HG02970 (cell line): ENCODE measurements at regions not wholly inside any gene's neighbourhood (a gene's known extent, or its start where the extent isn't known, plus 50 kb on each side); places are given as distances from the start of the nearest gene placed in this dataset.

Experiments
- ATAC-seq: cut with Tn5 transposase; IDR thresholded peaks from one replicate; pipeline ENCODE4 v1.9.1; 2021; ENCODE audit warnings: mild to moderate bottlenecking, moderate library complexity, moderate number of reproducible peaks; ENCODE audit not compliant: unreplicated experiment, low FRiP score

- ATAC-seq = no peak
Observed at GRCh38 chr1:81635816-81636215, 164.9 kb upstream of the ADGRL2 start.

GRCh38 chr1:81634294-81634693 lies 166.4 kb upstream of the ADGRL2 start:
- ATAC-seq = no peak

DNA sequence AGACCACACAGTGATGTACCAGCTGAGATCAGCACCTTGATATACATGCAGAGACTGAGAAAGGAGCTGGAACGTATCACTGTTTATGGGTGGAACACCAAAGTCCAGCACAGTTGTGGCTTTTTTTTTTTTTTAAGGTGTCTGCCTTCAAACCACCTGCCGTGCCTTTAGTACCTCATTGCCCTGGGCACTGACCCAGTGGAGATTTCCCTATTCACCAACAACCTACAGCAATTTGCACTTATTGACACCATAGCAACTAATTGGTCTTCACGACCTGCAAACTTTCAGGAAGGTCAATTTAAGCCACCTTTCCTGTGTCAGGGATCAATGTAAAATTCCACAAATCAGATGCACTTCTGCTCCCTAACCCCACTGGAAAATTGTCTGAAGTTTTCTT lies 181.6 kb upstream of the ADGRL2 start:
- no peak for ATAC-seq

GRCh38 chr1:81618376-81618775 lies 182.4 kb upstream of the ADGRL2 start:
- ATAC-seq = no peak

DNA sequence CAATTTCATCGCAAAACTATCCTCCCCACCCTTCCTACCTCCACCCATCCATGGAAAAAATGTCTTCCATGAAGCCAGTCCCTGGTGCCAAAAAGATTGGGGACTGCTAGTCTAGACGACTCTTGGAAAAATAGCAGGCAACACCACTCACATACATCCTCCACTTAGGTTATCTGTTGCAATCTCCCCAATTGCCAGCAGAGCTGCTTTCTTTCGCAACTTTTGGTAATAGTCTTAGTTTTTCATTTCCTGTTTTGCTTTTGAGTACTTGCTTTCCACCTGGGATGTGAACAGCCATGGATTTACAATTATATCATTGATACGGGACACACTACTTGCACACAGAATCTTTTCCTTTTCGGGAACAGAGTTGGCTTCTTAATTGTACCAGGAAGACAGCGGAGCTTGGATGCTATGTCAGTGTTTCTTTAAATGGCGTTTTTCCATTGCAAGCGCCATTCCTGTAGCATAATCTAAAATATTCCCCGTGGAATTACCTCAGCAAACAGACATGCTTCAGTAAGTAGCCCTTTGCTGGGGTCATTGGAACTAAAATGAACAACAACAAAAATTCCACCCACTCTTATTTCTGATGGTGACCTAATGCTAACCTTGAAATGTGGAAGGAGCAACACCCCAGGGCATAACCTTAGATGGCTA lies 183.3 kb upstream of the ADGRL2 start:
- ATAC-seq = no peak

GRCh38 chr1:81613803-81614202 lies 186.9 kb upstream of the ADGRL2 start:
- no peak for ATAC-seq

DNA sequence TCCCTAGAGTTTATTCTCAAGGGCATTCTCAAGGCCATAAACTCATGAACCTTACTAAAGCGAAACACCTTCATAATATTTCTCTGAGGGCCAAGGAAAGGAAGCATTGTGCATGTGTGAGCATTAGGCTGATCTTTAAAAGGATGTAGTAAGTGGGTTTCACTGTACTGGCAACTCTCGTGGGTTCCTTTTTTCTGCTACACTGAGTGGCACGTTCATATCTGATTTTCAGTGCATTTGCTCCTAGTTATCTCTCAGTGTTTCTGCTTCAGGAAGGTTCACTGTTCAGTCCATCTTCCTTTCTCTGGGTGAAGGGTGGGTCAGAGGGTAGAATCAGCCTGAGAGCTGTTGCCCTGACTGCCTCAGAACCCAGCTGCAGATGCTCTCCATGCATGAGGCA lies 192.8 kb upstream of the ADGRL2 start:
- no peak for ATAC-seq

DNA sequence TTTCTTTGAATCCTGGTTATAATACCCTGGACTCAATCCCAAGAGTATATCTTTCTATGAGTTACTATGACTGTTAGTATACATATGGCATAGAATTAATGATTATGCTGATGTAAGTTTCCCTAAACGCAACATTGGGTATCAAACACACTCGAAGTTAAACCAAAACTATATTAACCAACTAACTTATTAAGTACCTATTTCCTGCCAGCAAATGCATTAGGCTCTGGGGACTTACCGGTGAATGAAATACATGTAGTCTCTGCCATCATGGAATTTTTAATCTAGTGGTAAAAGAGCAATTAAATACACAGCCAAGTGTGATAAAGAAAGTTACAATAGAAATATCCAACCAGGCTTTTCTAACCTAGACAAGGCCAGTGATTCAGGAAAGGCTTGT lies 193.6 kb upstream of the ADGRL2 start:
- ATAC-seq = no peak

GRCh38 chr1:81606656-81607055 lies 194.1 kb upstream of the ADGRL2 start:
- no peak for ATAC-seq

DNA sequence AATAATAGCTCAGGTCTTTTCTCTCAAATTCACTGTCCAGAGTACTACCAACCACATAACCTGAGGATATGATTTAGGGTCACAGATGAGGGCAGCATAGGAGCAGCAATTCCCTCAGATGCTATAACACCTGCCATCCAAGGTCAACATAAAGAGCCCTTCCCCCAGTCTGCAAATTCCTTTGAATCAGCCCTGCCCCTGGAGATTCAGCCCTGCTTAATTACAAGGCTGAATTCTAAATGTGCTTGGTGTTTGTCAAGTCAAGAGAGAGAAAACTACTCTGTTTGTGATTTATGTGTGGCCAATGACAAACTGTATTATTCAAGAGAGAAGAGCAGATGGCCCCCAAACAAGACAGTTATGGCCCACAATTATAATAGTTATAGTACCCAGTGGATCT lies 195.7 kb upstream of the ADGRL2 start:
- no peak for ATAC-seq

DNA sequence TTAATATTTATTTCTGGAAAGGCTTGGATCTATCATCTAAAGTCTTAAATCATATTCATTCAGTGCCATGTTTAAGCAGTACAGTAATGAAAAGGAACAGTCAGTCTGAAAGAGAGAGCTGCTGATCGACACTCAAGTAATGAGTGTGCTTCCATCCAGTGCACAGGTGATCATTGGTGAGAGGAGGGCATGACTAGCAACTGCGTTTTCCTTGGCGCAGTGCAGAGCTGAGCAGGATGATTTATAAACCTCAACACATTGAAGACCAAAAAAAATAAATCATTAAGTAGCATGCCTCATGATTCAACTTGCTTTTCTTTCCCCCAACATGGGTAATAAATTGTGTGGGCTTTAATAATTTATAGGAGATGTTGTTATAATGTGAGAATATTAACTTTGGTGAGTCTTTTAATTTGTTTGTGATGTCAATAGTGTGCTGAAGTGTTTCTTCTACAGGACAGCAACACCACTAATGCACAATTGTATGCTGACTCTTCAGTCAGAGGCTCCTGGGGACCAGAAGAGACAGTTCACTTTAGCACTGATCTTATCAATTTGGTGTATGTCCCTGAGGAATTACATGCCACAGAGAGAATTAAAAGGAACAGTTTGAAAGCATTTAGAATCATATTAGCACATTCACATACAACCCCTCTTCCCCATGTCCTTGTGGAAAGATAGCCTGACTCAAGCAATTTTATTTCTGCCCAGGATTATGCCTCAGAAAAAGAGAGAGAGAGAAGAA lies 199.7 kb upstream of the ADGRL2 start:
- no peak for ATAC-seq

DNA sequence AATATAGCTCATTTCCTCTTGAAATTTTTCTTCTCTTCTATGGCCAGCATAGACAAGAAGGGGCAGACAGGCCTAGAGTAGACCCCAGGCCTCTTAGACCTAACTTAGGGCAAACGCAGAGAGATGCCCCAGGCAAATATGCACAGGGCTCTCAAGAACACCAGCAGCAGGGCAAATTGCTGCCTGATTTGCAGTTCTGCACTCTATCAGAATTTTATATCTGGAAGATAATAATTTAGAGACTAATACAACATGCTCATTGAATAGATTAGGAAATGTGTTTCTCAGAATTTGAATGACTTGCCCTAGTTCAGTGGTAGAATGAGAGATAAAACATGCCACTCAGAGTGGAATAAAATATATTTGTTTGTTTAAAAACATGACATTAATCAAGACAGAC lies 200.4 kb upstream of the ADGRL2 start:
- no peak for ATAC-seq

DNA sequence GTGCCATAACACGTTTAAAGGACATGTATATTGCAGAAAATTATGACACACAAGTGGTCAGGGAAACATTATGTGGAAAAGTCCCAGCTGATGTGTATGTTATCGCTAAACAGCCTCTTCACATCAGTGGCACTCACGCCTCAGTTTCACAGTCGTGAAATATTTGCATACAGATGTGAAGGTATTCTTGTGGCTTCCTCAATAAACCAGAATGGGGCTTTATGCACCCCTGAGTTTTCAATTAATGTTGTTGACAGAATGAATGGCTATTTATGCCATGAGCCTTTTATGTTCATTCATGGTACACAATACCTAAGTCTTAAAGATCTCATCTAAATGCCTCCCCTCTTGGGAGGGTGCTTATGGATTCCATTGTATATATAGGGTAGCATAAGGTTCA lies 202.1 kb upstream of the ADGRL2 start:
- no peak for ATAC-seq

GRCh38 chr1:81597720-81598426 lies 202.9 kb upstream of the ADGRL2 start:
- ATAC-seq = no peak

GRCh38 chr1:81596341-81596740 lies 204.4 kb upstream of the ADGRL2 start:
- no peak for ATAC-seq

GRCh38 chr1:81594206-81594605 lies 206.5 kb upstream of the ADGRL2 start:
- no peak for ATAC-seq

GRCh38 chr1:81592233-81592632 lies 208.5 kb upstream of the ADGRL2 start:
- ATAC-seq = no peak

GRCh38 chr1:81590171-81590570 lies 210.6 kb upstream of the ADGRL2 start:
- no peak for ATAC-seq

DNA sequence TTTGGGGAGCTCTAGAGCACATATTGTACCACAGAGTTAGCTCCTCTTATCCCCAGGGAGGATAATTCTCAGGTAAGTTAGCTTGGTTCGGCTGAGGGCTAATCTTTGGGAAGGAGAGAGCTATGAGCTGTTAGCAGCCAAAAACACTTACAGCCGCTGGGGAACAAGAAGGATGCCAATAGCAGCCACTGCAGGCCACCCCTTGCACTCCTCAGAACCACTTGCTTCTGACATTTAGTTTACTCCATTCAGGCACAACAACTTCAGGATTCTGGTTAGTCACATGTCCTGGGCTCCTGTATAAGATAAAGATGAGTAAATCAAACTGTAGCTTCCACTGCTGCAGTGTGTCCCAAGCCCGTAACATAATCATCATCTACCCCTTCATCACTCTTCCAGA lies 212.6 kb upstream of the ADGRL2 start:
- ATAC-seq = no peak

GRCh38 chr1:81587426-81587825 lies 213.3 kb upstream of the ADGRL2 start:
- ATAC-seq = no peak

DNA sequence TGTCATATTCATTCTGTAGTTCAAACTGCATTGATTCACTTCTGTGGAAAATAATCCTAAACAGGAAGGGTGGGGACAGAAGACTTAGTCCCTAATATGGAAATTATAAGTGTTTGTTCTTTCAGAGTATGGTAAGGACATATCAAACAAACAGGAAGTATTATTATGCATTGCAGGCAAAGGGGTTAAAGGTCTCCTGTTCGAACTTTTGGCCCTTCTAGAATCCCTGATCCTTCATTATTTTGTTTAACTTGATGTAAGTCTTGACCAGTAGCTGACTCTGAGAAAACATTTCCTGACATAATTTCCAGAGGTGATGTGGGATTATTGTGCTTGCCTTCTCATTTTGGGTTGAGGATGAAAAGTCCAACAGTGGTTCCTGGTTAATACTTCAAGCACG lies 215.4 kb upstream of the ADGRL2 start:
- ATAC-seq = no peak

GRCh38 chr1:81584398-81584797 lies 216.3 kb upstream of the ADGRL2 start:
- ATAC-seq = no peak
